NCI-H2107 (cell line): ENCODE measurements at regions not wholly inside any gene's neighbourhood (a gene's known extent, or its start where the extent isn't known, plus 50 kb on each side); places are given as distances from the start of the nearest gene placed in this dataset.

ENCODE experiments used
- DNase-seq: peaks from one replicate; lab custom pipeline; 2025; lab: John Stamatoyannopoulos, UW

DNA sequence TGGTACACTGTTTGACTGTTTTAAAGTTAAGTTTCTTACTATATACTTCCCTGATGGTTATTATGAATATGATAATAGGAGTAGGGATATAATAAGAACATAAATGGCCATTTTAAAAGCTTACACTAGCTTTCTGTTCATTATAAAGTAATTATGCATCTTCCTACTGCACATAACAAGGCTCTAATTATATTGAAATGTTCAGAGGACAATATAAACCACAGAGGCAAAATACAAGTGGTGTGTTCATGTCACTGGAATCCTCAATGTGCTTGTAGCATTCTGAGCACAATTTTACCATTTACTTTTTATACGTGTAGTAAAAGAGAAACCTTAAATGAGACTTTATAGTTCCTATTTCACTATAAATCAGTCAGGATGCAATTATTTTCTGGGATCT, 268.3 kb downstream of the TMA16 start:
- DNase-seq, result no peak

DNA sequence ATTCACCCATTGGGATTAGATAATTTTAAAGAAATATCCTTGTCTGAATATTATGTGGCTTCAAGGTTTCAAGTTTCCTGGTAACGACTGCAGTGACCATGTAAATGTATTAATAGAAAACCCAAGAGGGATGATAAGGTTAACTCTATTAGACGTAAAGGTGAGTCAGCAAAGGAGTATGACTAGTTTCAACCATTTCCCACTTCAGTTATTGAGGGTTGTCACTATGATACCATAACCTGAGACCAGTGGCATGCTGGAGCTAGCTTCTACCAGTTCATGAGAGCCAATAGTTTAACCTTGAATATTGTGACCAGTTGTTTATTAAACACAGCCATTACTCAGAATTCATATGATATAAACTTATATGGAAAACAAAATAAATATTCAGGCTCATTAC, 270.1 kb downstream of the TMA16 start:
- DNase-seq, result no peak

DNA sequence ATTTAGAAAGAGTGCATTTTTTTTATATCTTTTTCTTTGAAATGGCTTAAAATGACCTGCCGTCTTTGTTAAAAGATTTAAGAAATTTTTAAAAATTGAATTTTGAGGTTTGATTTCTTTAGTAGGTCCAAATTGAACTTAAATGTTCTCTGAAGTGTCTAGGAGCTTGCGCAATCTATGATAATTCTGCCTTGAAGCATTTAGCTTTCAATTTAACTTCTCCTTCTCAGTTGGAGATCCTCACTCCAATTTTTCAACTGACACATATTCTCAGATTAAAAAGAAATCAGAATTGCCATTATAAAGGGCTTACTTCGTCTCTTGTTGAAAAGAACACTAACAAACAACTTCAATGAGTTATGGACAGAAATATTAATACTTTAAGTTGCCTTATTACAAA, 273.5 kb downstream of the TMA16 start:
- DNase-seq, result no peak

DNA sequence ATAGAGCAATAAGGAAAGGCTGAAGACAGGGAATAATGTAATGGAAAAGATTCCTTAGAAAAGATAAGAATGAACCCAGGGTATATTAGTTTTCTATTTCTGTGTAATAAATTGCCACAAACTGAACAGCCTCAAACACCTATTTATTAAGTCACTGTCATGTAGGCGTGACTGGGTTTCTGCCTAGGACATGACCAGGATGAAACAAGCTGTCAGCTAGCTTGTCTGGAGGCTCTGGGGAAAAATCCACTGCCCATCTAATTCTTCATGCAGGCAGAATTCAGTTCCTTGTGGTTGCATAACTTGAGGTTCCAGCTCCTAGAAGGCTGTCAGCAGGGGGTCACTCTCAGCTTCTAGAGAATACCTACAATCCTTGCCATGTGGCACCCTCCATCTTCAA, 277.7 kb downstream of the TMA16 start:
- no peak for DNase-seq

DNA sequence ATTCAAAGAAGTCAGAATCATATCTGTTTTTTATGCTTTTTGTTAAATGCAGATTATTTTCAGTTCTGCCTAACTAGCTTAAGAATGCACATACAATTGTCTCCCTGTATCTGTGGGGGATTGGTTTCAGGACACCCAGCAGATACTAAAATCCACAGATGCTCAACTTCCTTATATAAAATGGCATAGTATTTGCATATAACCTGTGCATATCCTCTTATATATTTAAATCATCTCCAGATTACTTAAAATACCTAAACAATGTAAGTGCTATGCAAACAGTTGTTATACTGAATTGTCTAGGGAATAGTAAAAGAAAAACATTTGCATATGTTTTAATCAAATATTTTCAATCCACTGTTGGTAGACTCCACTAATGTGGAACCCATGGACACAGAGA, 279.4 kb downstream of the TMA16 start:
- DNase-seq, result no peak

DNA sequence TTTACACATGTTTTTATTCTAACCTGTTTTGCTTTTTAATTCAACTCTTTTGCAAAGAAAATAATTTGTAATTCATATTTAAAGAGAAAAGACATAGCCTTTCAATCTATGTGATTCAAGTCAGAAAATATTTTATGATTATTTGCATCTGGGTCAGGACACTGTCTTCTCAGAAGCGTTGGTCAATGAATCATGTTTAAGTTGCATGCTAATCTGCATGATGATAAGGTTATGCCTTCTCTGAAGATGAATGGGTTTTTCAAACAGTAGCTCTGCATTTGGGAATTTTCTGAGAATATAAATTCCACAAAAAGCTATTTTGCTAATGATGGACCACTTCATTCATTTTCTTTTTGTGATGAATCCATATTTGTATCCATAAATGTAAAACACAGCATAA, 282.5 kb downstream of the TMA16 start:
- DNase-seq, result no peak

DNA sequence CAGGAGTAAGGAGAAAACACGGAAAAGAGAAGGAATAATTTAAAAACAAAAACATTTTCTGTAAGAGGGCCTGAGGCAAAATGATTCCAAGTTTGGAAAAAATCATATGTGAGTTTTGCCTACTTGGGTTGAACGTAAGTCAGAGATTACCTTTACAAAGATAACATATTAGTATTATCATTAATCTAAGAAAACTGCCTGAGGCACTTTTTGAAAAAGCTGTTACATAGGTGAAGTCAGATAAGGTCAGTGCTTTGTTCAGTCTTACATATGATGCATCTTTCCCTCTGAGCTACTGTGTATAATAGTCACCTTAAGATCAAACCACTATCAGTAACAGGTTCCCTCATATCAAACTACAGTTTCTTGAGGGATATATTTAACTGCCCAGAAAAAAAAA, 287.2 kb downstream of the TMA16 start:
- no peak for DNase-seq

DNA sequence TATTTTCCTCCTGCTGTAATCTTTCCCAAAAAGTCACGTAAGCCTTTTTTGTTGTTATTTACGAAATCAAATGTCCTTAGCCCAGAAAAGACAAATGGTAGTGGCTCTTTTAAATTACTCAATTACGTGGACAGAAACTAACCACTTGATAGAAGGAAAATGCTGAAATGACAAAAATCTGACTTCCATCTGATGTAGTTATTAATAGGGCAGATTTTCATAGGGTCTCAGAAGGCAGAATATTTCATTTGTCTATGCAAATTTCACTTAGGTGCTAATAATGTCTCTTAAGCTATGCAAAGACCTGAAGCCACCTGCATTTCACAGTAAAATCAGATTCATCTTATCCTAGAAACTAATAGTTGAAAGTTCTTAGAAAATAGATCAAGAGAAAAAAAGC, 295.7 kb downstream of the TMA16 start:
- DNase-seq, result no peak

DNA sequence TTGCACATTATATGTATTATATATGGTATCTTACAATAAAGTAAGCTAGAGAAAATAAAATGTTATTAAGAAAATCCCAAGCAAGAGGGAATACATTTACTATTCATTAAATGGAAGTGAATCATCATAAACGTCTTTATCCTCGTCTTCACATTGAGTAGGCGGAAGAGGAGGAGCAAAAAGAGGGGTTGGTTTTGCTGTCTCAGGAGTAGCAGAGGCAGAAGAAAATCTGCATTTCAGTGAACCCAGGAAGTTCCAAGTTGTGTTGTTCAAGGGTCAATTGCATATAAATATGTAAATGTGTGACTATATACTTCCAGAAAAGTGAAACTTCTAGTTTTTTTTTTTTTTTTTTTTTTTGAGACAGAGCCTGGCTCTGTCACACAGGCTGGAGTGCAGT, 301.4 kb downstream of the TMA16 start:
- no peak for DNase-seq

DNA sequence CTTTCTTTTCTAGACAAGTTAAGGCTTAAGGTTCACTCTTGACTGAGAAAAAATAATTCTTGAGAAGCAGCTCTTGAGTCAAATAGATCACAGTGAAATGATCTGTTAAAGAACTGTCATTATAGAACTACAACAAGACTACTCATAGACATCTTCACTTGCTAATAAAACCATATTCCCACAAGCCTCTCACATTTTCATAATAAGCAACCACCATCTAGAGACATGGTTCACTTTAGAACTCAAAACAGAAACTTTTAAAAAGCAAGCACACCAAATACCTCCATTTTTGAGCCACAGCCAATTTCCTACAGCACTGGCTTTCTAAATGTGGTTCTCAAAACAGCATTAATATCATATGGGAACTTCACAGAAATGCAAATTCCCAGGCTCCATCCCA, 309.5 kb downstream of the TMA16 start:
- no peak for DNase-seq

DNA sequence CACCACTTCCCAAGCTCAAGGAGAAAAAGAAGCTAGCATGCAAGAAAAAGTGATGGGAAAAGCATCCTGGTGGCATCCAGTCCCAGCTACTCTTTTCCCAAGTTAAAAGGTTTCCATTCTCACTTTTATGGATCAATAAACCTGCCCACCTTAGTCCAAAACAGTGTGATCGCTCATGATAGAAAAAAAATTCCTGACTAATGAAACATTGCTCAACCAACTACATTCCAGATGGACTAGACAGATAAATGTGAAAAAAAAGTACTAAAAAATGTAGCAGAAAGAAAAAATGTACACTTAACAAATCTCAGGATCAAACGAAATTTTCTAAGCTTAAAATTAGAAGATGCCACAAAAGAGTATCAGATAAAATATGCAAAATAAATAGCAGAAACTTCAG, 312.2 kb downstream of the TMA16 start:
- no peak for DNase-seq

DNA sequence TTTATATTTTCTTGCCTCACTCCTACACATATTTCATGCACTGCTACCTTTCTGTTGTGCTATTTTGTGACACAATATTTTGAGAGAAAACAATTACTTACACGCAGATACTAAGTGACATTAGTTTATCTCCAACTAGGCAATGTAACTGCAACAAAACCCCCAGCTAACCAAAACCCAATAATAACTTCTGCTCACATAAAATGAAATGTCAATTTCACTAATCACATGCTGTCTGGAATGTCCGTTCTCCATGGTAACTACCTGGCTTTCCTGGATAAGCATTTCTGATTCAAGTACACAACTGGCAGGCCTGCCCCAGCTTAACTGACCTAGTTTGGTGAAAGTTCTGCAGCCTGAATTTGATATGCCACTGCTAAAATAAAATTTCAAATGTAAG, 313.5 kb downstream of the TMA16 start:
- DNase-seq, result no peak

DNA sequence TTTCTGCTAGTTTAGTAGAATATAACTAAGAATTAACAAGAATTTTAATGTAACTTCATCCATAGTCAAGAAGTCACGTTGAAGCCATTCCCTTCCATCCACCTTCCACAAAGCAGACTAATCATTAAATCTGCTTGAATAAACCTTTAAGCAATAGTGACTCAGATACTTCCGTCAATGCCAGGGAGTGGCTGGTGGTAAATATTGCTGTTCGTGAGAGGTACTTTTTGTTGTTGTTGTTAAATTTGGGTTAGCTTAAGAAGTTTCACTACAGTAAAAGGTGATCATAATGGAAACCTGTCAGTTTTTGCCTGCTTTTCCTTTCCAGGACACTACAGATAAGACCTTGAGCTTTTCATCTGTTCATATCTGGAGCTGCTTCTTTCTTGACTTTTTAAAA, 316.3 kb downstream of the TMA16 start:
- no peak for DNase-seq

DNA sequence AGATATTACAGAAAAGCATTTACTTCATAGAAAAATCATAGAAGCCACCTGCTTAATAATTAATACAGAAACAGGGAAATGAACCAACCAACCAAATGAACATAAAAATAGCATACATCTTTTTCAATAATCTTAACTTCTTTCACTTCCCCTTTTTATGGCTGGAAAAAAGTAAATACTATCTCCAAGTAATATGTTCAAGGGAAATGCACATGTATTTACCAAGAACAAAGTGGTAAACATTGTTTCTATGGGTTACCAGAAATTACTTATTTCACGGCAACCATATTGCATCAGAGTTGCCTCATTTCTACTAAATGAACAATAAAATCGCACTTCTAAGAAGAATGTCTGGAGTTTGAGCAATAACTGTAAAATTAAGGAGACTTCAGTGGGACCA, 321.3 kb downstream of the TMA16 start:
- no peak for DNase-seq

DNA sequence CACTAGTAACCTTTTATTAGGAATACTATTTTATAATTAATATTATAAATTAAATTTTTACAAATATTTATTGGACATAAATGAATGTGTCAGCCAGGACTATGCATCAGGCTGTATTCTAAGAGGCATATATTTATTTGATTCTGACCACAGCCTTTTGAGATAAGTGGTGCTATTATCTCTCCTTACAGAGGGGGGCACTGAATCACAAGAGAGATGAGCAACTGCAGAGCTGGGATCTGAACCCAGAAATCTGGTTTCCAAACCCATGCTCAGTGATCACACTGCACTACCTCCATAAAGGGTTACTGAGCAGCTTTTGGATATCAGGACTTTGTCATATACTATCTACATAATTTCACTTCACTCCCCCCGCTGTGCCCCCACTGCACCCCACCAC, 322.0 kb downstream of the TMA16 start:
- DNase-seq, result no peak

DNA sequence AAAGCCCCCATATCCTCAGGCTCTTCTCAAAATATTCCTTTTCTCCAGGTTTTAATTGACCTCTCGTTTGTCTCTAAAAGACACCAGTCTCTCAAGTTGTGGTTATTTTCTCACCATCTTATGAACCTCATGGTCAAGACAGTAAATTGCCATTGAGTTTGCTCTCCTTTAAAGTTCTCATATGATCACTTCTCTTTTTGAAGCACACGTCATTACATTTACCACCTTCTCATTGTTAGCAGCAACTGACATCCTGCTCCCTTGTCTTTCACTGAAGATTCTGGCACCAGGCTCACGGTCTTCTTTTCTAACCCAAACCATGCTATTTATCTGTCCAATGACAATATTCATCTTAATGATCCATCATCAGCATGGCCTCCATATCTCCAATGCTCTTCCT, 324.2 kb downstream of the TMA16 start:
- DNase-seq, result no peak

DNA sequence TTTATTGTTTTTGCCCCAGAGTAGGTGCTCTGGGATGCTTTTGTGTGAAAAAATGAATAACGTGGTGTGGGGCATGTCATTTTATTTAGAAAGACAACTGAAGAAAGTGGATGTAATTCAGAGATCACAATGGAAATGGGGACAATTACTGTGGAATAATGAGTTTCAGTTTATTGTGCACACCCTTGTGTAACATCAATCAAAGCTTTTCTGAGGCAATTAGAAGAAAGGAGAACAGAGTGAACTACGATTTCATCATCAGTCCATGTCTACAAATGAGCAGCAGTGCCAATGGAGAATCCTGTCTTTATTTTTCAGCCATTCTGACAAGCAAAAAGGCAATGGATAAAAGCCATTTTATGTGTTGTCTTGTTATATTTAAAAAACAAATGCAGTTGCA, 339.2 kb downstream of the TMA16 start:
- no peak for DNase-seq

DNA sequence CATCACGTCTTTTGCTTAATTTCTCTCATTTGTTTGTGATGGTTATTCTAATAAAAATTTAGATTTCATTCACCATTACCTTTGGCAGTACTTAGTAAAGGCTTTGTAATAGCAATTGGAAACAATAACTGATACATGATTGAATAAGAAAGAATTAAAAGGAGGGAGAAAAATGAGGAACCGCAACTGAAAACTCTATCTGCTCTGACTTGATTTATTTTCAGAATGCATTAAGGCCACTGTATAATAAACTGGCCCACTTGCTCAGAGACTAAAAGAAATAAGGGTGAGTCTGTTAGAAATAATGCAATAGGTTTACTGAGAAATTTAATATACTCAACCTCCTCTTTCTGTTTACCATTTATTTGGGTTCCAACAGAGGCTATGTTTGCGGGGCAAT, 351.5 kb downstream of the TMA16 start:
- no peak for DNase-seq

DNA sequence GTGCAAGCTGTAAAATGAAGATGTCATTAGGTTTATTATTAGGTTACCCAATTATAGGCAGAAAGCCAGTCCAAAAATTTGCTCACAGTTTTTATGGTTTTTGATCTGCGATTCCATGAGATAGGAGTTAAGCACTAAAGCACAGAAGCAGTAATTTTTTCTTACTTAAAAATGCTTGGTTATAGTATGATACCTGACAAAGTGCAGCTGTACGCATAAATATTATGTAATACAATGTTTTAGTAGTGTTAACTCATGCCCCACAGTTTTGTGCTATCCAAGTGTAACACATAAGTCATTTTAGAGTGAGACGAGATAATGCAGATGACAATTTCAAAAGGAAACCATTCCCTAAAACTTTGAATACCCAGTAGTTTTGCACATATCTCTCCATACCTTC, 357.8 kb downstream of the TMA16 start:
- DNase-seq, result no peak

DNA sequence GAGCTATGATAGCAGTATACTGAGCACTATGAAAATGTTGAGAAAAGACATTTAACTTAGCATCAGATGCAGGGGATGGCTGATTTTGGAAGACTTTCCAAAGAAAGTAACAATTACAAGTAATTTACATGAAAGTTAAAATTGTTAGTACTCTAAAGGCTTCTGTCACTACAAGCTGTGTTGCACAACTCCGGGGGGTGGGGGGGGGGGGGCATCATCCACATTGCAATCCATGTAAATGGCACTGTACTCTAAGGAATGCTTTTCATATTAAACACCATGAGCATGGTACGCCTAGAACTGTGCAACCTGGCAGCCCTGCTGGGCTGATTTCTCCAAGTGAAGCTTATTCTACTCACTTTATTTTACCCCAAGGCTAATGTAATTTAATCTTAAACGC, 363.4 kb downstream of the TMA16 start:
- DNase-seq, result no peak

DNA sequence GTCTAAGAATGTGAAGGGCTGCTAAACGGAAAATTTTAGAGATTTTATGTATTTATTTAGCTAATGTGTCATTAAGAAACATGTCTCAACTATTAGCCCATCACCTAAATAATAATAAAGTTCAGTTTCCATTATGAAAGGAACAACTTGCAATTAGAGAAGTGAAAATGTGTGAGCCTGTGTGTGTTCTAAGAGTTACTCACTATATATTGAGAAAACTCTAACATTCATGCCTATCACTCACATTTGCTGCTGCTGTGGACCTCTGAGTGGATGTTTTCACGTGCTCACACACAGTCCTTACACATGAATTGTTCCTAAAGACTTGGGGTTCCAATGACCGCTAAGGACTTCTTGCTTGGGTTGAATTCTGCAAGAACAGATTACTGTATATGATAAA, 364.0 kb downstream of the TMA16 start:
- DNase-seq, result no peak

DNA sequence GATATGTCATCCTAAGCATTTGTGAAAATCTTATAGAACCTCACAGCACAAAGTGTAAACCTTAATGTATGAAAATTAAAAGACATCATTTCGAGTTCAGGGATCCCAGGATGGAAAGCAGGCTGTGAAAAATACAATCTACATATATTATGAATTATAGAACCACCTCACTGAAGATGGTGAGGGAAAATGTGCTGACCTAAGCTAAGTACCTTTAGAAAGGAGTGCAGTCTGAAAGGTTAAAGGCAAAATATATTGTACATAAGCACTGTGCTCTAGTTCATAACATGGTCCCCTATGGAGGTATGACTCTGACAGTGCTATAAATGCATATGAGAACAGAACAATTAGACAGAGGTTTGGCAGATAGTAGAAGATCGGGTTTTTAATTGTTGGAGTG, 368.6 kb downstream of the TMA16 start:
- DNase-seq, result no peak

DNA sequence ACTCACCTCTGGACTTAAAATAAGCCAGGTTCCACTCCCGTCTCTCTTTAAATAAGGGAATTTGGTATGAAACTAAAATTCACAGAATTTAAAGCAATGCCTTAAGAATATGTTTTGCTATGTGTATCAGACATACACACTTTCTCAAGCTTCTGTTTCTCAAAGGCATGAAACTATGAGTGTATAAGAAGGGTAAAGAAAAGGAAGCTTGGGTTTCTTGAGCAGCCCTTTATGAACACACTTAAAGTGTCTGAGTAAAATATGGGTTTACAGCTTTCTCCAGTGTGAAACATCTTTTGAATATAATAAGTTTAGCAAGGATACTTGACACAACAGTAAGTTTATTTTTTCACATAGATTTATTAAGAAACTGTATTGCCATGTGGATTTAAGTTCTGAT, 370.5 kb downstream of the TMA16 start:
- DNase-seq, result no peak

DNA sequence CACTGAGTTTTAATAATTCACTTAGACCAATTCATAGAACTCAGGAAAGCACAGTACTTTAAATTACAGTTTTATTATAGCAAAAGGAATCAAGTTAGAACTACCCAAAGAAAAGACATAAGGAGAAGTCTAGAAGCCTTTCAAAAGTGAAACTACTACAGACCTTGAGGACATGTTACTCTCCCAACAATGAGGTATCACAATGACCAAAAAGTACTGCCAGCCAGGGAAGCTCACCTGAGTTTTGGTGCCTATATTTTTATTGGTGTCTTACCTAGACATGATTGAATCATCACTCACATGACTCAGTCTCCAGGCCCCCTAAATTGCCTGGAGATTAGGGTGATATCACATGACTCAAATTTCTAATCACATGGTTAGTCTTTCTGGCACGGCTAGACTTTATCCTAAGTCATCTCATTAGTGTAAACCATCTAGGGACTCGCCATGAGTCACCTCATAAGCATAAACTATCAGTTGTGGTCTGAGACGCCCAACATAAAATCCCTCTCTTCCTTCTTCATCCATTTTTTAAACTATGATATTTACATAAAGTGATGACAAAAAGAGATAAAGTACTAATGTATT, 372.3 kb downstream of the TMA16 start:
- DNase-seq, result no peak

DNA sequence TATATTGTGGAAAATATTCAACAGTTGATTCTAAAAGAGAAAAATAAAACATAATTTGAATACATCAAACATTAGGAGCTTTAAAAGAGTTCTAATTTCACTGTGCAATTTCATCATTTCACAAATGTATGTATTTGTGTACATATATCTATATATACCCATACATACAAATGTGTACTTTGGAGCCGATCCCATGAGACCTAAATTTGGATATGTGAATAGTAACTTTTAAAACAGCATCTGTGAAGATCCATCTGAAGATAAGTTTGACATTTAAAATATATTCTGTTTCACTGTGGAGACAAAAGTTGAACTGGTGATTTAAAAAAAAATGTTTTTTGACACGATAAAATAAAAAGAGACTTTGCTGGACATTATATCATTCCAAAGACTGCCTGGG, 374.0 kb downstream of the TMA16 start:
- no peak for DNase-seq
